ENCODE measurements at regions not wholly inside any gene's neighbourhood (a gene's known extent, or its start where the extent isn't known, plus 50 kb on each side); places are given as distances from the start of the nearest gene placed in this dataset.
"Not testable (repeated sequence)": the region's sequence is repeated elsewhere in the genome, so short reads cannot be mapped to it uniquely, and the experiment has no call there.

- DNase-seq: no peak
These were observed 176.5 kb upstream of the CTNND2 start for GRCh38 chr5:12080761-12081160.

DNA sequence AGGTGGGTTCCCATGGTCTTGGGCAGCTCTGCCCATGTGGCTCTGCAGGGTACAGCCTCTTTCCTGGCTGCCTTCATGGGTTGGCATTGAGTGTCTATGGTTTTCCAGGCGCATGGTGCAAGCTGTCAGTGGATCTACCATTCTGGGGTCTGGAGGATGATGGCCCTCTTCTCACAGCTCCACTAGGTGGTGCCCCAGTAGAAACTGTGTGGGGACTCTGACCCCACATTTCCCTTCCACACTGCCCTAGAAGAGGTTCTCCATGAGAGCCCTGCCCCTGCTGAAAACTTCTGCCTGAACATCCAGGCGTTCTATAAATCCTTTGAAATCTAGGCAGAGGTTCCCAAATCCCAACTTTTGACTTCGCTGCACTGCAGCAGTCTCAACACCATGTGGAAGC lies 174.0 kb upstream of the CTNND2 start:
- not testable (repeated sequence) for DNase-seq

- no peak for DNase-seq
These were observed 169.2 kb upstream of the CTNND2 start for GRCh38 chr5:12073426-12073825.

DNA sequence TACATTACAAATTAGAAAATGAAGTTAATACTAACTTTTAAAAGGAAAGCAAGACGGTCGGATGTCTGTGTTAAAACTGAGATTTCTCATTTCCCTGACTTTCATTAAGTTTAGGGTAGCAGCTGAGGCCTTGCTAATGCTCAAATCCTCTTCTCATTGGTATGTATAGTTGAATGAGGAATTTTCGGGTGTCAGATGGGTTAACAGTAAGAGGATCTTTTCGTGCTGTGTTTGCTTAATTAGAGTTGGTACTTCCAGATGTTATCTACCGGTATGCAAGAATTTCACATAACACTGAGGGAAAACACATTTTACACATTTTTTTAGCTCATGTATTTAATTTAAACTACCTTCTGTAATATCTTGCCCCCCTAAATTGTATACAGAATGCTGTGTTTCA lies 168.2 kb upstream of the CTNND2 start:
- DNase-seq: no peak

DNA sequence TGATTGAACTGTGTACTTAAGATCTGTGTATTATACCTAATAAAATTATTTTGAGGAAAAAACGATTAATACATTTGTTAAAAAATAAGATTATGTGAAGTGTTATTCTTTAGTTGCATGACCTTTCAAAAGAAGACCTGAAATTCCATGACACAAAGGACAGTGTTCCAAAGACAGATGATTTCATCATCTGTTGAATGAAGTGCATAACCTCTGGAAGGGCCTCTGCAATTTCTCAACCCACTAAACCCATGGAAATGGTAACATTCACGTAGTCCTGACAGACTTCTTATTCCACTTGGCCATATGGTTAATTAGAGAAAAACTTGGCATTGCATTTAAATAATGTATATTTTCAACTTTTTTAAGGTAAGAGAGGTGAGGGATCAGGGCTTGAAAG lies 167.2 kb upstream of the CTNND2 start:
- DNase-seq: no peak

DNA sequence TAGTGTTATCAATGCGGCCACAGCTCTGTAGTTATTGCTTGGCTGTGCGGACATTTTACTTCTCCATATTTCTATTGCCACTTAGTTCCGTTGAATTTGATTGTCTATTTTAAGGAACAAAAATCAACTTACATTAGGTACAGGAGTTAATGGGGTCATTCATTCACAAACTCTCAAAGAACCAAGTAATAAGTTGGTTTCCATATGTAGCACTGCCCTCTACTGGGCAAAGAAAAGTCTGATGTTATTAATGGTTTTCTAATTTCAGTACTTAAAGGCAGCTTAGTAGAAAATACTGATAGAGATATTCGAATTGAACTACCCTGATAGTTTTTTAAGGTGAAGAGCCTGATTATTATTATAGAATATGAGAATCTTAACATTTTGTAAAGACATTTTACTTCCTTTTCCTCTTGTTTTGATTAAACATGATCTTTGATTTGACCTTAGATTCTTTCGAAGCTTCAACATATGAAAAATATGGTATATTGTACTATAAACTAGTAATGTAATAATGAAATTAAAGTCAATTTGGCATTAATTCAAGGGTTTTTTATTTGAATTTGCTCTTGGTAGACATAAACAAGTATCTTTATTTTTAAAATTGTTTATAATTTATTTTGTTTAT lies 119.5 kb upstream of the CTNND2 start:
- DNase-seq: peak; percentile 30

DNA sequence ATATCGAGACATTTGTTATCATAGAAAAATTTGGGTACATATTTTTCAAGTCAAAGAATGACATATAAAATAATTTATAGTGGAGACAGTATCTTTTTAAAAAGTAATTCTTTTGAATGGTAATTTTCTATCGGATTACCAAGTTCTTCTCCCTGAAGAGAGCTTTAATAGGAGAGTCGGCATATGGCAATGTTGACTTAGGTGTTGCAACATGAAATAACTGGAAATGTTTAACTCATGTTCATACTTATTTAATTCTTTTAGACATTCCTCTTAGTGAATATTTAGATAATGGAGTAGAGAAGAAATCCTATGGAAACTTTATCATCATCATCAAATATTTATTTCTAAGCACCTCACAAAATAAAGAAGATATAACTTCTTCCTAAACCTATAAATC lies 118.2 kb upstream of the CTNND2 start:
- DNase-seq: no peak

- DNase-seq: no peak
These were observed 115.1 kb upstream of the CTNND2 start for GRCh38 chr5:12019306-12019705.

- DNase-seq: no peak
These were observed 112.8 kb upstream of the CTNND2 start for GRCh38 chr5:12017007-12017406.

DNA sequence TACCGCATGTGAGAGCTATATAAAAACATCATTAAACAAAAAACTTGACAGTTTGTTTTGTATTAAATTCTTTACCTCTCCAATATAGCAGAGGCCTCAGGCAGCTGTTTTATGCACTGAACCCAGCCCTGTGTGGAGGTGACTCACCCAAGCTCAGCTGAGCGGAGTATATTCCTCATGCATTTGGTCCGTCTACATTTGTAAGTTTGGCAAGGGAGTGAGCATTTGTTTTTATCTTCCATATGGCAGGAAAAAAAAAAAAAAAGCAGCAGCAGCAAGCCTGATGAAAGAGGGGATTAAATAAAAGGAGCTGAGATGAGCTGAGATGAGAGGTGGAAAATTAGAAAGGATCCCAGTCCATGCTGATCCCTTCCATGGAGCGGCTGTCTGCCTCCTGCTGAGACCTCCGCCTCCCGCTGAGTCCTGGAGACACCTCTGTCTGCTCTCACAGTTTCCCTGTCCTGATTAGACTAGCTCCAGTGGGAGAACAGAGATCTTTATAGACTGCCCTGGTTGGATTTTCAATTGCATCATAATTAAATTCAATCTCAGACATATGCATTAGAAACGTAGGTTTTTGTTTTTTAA lies 112.0 kb upstream of the CTNND2 start:
- DNase-seq: no peak

DNA sequence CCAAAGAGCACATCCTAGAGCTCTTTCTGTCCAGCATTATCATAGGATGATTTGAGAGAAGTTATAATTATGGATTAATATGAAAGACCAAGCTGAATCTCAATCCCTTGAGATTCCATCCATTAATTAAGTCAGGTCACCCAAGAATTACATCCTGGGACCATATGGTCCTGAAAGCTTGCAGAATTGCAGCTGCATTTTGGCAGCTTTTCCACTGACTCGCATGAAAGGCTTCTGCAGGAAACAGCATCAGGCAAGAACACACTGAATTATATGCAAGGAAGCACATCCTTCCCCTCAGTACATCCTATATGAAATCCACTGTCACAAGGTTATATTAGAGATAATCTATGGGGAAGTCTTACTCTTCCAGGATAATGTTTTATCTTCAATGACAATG lies 109.1 kb upstream of the CTNND2 start:
- no peak for DNase-seq

DNA sequence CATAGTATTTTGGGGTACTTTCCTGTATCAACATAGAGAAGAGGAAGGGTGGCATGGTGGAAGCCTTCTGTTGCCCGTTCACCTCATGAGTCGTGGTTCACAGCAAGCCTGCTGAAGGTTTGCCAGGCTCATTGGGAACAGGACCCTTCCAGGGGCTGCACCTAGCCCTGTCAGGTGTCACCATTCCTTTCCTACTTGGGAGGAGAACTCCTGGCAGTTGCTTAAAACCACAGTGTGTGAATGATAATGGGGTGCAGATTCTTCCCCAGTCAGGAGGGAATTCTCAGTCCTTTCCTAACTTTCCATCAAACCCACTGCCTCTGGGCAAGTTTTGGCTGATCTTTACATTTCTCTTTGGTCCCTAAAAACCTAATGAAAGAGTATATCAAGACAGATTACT lies 99.4 kb upstream of the CTNND2 start:
- DNase-seq: no peak

- no peak for DNase-seq
These were observed 94.2 kb upstream of the CTNND2 start for GRCh38 chr5:11998397-11998796.

DNA sequence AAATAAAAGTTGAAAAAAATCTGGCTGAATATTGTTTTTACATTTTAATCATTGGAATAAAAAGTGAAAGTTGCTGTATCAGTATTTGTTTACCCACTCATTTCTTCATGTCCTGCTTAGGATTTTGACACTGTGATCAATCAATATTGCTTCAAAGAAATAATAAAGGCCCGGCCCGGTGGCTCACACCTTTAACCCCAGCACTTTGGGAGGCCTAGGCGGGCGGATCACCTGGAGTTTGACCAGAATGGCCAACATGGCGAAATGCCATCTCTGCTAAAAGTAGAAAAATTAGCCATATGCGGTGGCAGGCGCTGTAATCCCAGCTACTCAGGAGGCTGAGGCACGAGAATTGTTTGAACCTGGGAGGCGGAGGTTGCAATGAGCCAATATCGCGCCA lies 93.7 kb upstream of the CTNND2 start:
- DNase-seq: no peak

DNA sequence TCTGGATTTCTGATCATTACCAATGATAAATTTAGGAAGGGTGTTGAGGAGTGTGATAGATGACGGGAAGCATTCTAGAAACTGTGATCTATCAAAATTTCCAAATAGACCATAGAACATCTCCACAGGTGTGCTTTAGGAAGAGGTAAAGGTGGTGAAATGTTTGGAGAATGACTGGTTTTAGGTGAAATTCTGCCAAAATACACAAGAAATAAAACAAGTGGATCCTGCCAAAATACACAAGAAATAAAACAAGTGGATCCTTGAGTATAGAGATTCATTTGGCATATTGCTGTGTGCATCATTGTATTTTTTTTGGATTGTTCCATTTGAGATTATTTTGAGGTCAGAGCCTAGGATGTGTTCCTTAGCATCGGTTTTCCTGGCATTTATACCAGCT lies 88.3 kb upstream of the CTNND2 start:
- no peak for DNase-seq

DNA sequence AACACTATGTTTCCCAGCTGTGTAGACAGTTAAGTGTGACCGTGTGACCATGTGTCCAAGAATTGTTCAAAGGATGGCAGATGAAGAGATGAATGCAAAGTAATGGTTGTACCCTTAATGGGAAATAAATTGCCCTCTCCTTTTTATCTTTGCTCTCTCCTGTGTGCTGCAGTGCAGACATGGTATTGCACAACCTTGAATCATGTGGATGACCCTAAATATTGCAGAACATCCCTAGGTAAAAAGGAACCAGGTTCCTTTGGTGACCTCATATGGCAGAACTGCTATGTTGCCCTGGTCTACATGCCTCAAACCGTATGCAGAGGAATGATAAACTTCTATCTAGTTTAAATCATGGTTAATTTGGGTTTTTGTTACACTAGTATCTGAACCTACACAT lies 81.7 kb upstream of the CTNND2 start:
- DNase-seq: no peak

DNA sequence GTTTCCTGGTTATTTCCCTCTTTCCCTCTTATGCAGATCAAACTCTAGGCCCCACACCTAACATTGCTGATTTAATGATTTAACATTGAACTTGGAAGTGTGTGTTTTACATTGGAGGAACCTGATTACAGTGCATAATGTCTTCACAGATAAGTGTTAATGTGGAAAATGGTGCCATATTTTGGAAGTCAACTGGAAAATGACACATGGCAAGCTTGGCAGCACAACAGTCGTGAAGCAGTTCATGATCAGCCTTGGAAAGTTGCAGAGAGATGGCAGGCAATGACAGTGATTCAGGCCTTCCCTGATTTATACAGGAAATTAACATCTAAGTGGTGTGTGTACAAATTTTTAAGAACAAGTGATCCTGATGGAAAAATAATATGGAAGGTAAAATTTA lies 80.0 kb upstream of the CTNND2 start:
- DNase-seq: no peak

DNA sequence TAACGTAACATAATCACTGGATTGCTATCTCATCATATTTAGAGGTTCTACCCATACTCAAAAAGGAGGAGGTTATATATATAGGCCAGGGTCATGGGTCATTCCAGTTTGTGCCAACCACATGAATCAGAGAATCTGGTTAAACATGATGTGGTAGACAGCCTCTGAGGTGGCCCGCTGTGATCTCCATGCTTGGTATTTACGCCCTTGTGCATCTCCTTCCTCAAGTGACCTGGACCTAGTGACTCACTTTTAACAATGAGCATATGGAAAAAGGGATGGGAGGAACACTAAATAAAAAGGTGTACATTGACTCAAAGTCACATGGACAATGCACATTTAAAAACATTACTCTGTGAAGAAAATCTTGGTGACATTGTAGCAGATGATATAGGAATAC lies 77.7 kb upstream of the CTNND2 start:
- no peak for DNase-seq

- no peak for DNase-seq
These were observed 73.7 kb upstream of the CTNND2 start for GRCh38 chr5:11977904-11978303.

DNA sequence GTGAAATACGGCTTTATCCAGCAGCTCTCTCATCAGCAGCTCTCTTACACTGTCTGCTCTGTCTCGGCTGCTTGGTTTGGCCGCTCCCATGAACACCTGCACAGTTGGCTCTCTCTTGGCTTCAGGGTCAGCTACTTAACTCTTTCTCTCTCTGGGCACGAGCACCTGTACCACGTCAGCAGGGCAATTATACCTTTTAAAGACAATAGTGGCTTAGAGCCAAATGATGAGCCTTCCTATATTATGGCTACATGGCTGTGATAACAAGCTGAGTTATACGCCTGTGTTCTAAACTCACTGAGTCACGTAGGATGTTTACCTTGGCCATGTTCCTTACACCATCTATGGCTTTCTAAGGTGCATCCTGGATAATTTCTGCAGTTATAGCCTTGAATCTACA lies 69.2 kb upstream of the CTNND2 start:
- DNase-seq: no peak

DNA sequence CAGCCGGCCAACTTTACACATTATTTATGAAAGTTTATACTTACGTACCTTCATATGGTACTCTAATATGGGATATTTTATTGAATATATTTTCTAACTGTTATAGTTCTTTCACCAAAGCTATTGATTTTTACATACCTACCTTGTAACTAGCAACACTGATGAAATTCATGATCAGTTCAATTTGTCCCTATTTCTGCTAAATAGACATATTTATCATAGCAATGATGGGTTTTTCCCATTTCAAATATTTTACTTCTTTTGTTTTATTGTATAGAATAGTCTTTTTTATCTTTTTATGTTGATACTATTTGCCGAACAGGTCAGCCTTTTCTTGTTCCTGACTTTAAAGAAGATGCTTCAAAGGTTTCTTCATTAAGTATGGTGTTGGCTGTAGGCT lies 59.0 kb upstream of the CTNND2 start:
- no peak for DNase-seq

- no peak for DNase-seq
These were observed 57.9 kb upstream of the CTNND2 start for GRCh38 chr5:11962122-11962521.

DNA sequence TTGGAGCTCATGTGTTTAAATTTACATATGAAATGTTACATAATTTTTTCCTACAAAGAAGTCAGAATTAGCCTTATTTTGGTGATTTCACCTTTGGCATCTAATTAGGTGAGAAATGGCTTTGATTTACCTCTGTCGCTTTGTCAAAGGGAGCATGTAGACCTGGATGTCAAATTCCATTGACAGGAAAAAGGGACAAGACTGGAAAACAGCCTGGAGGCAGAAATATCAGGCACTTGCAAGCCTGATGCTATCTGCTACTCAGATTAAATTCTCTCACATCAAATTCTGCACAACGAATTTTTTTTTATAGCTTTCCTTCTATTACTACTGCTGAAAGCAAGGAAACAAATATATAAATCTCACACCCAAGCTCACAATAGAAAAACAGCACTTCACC lies 54.1 kb upstream of the CTNND2 start:
- DNase-seq: no peak

- DNase-seq: no peak
These were observed 51.1 kb upstream of the CTNND2 start for GRCh38 chr5:11955331-11955730.
